Neural cell (in vitro differentiated cells): ENCODE measurements at regions not wholly inside any gene's neighbourhood (a gene's known extent, or its start where the extent isn't known, plus 50 kb on each side); places are given as distances from the start of the nearest gene placed in this dataset.

Experiments
- EP300 ChIP-seq: fragments of 450-650 bp; conservative IDR thresholded peaks from 2 replicates; pipeline ENCODE4 v1.6.1; 2014; ENCODE audit warnings: antibody characterized with exemption, mild to moderate bottlenecking, moderate library complexity; ENCODE audit not compliant: poor library complexity, severe bottlenecking
- EZH2 ChIP-seq: fragments of 200-600, 300-800 bp; shearing (Covaris generic), sonication (generic); IDR thresholded peaks from 2 replicates; pipeline ENCODE4 v1.6.1; 2014; ENCODE audit warnings: antibody characterized with exemption, low read length, borderline replicate concordance, mild to moderate bottlenecking; ENCODE audit not compliant: insufficient read depth, poor library complexity, severe bottlenecking
- MXI1 ChIP-seq: fragments of 450-650 bp; conservative IDR thresholded peaks from 2 replicates; pipeline ENCODE4 v1.6.1; 2014; ENCODE audit warnings: antibody characterized with exemption, mild to moderate bottlenecking; ENCODE audit not compliant: poor library complexity, severe bottlenecking
- POLR2AphosphoS5 ChIP-seq: IDR thresholded peaks from 2 replicates; pipeline ENCODE4 v1.6.1; 2012
- RAD21 ChIP-seq: fragments of 450-650 bp; conservative IDR thresholded peaks from 2 replicates; pipeline ENCODE4 v1.6.1; 2014; ENCODE audit warnings: antibody characterized with exemption, mild to moderate bottlenecking, moderate library complexity
- SMC3 ChIP-seq: fragments of 450-650 bp; conservative IDR thresholded peaks from 2 replicates; pipeline ENCODE4 v1.6.1; 2014; ENCODE audit warnings: antibody characterized with exemption, mild to moderate bottlenecking, moderate library complexity; ENCODE audit not compliant: poor library complexity
- TAF1 ChIP-seq: IDR thresholded peaks from 2 replicates; pipeline ENCODE4 v1.6.1; 2012; ENCODE audit warnings: low read depth
- TF ChIP-seq, protein P1 (sequence below): fragments of 450-650 bp; IDR thresholded peaks from 2 replicates; pipeline ENCODE4 v1.5.1; 2014; ENCODE audit warnings: antibody characterized with exemption, mild to moderate bottlenecking, moderate library complexity; ENCODE audit not compliant: poor library complexity, severe bottlenecking
- TF ChIP-seq, protein P2 (sequence below): IDR thresholded peaks from 2 replicates; pipeline ENCODE4 v1.6.1; 2012; ENCODE audit warnings: borderline replicate concordance

DNA sequence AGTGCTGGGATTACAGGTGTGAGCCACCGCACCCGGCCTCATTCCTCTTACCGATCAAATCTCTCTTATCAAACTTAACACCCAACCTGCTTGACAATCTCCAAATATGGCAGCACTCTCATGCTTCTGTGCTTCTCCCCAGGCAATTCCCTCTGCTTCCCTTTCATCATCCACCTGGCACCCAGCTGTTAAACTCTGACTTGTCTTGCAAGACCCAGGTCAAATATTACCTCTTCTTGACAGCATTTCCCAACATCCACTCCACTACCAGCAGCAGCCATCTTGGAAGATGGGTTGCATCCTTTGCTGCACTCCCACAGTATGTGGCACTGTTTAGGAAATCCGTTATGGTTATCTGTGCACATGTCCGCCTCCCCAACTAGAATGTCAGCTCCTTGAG lies 113.6 kb downstream of the ACTL7B start:
- TF ChIP-seq, protein P1, sequence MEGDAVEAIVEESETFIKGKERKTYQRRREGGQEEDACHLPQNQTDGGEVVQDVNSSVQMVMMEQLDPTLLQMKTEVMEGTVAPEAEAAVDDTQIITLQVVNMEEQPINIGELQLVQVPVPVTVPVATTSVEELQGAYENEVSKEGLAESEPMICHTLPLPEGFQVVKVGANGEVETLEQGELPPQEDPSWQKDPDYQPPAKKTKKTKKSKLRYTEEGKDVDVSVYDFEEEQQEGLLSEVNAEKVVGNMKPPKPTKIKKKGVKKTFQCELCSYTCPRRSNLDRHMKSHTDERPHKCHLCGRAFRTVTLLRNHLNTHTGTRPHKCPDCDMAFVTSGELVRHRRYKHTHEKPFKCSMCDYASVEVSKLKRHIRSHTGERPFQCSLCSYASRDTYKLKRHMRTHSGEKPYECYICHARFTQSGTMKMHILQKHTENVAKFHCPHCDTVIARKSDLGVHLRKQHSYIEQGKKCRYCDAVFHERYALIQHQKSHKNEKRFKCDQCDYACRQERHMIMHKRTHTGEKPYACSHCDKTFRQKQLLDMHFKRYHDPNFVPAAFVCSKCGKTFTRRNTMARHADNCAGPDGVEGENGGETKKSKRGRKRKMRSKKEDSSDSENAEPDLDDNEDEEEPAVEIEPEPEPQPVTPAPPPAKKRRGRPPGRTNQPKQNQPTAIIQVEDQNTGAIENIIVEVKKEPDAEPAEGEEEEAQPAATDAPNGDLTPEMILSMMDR: no peak
- TF ChIP-seq POLR2AphosphoS5 (no peak), EP300 (no peak), RAD21 (no peak), EZH2 (no peak), MXI1 (no peak), SMC3 (no peak), TAF1 (no peak)
- TF ChIP-seq, protein P2, sequence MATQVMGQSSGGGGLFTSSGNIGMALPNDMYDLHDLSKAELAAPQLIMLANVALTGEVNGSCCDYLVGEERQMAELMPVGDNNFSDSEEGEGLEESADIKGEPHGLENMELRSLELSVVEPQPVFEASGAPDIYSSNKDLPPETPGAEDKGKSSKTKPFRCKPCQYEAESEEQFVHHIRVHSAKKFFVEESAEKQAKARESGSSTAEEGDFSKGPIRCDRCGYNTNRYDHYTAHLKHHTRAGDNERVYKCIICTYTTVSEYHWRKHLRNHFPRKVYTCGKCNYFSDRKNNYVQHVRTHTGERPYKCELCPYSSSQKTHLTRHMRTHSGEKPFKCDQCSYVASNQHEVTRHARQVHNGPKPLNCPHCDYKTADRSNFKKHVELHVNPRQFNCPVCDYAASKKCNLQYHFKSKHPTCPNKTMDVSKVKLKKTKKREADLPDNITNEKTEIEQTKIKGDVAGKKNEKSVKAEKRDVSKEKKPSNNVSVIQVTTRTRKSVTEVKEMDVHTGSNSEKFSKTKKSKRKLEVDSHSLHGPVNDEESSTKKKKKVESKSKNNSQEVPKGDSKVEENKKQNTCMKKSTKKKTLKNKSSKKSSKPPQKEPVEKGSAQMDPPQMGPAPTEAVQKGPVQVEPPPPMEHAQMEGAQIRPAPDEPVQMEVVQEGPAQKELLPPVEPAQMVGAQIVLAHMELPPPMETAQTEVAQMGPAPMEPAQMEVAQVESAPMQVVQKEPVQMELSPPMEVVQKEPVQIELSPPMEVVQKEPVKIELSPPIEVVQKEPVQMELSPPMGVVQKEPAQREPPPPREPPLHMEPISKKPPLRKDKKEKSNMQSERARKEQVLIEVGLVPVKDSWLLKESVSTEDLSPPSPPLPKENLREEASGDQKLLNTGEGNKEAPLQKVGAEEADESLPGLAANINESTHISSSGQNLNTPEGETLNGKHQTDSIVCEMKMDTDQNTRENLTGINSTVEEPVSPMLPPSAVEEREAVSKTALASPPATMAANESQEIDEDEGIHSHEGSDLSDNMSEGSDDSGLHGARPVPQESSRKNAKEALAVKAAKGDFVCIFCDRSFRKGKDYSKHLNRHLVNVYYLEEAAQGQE: no peak
